MG63 (cell line): ENCODE measurements at regions not wholly inside any gene's neighbourhood (a gene's known extent, or its start where the extent isn't known, plus 50 kb on each side); places are given as distances from the start of the nearest gene placed in this dataset.

Experiments
- DNase-seq: peaks from one replicate; pipeline ENCODE4 v3.0.0-alpha.2; 2020
- H3K27me3 ChIP-seq: fragments of 250-450 bp; sonication (Bioruptor Pico); 2 replicates; pipeline ENCODE4 v1.5.1; 2020; ENCODE audit warnings: mild to moderate bottlenecking, moderate library complexity
- H3K36me3 ChIP-seq: fragments of 250-450 bp; sonication (Bioruptor Pico); 2 replicates; pipeline ENCODE4 v1.5.1; 2020; ENCODE audit warnings: mild to moderate bottlenecking, moderate library complexity
- H3K4me3 ChIP-seq: fragments of 250-450 bp; sonication (Bioruptor Pico); 2 replicates; pipeline ENCODE4 v1.5.1; 2020; ENCODE audit warnings: mild to moderate bottlenecking, moderate library complexity
- H3K9me3 ChIP-seq: fragments of 250-450 bp; sonication (Bioruptor Pico); 2 replicates; pipeline ENCODE4 v1.5.1; 2020; ENCODE audit warnings: mild to moderate bottlenecking, moderate library complexity

GRCh38 chr7:54810401-54810800 is 51.4 kb upstream of the SEC61G start:
- no peak for DNase-seq
- H3K27me3 ChIP-seq, result no peaks in the 10 kb centered on the region
- no peak overlapping the region for H3K4me3 ChIP-seq
- no peaks in the 10 kb centered on the region for H3K9me3 ChIP-seq
- H3K36me3 ChIP-seq, result no peaks in the 10 kb centered on the region

- DNase-seq, result peak; percentile 51
- Histone ChIP-seq H3K9me3 (no peaks in the 10 kb centered on the region), H3K4me3 (no peak overlapping the region), H3K36me3 (no peaks in the 10 kb centered on the region), H3K27me3 (no peaks in the 10 kb centered on the region)
Measured at GRCh38 chr7:54811041-54811845, 52.2 kb upstream of the SEC61G start.

GRCh38 chr7:54811846-54812254 is 52.8 kb upstream of the SEC61G start:
- Histone ChIP-seq H3K9me3 (no peaks in the 10 kb centered on the region), H3K27me3 (no peaks in the 10 kb centered on the region), H3K4me3 (no peak overlapping the region), H3K36me3 (no peaks in the 10 kb centered on the region)
- DNase-seq, result peak; percentile 42

GRCh38 chr7:54812756-54813322 is 53.8 kb upstream of the SEC61G start:
- H3K9me3 ChIP-seq, result no peaks in the 10 kb centered on the region
- no peaks in the 10 kb centered on the region for H3K36me3 ChIP-seq
- DNase-seq, result no peak
- H3K4me3 ChIP-seq, result no peak overlapping the region
- H3K27me3 ChIP-seq, result no peaks in the 10 kb centered on the region

GRCh38 chr7:54813398-54813797 is 54.4 kb upstream of the SEC61G start:
- Histone ChIP-seq H3K27me3 (no peaks in the 10 kb centered on the region), H3K4me3 (no peak overlapping the region), H3K36me3 (no peaks in the 10 kb centered on the region), H3K9me3 (no peaks in the 10 kb centered on the region)
- DNase-seq, result peak; percentile 27

GRCh38 chr7:54814401-54814800 is 55.4 kb upstream of the SEC61G start:
- peak; percentile 40 for DNase-seq
- no peak overlapping the region for H3K4me3 ChIP-seq
- no peaks in the 10 kb centered on the region for H3K36me3 ChIP-seq
- H3K27me3 ChIP-seq, result no peaks in the 10 kb centered on the region
- no peaks in the 10 kb centered on the region for H3K9me3 ChIP-seq

- Histone ChIP-seq H3K4me3 (no peak overlapping the region), H3K36me3 (no peaks in the 10 kb centered on the region), H3K9me3 (no peaks in the 10 kb centered on the region), H3K27me3 (no peaks in the 10 kb centered on the region)
- DNase-seq, result no peak
Measured at GRCh38 chr7:54817152-54817551, 58.1 kb upstream of the SEC61G start.

GRCh38 chr7:54823776-54824175 is 64.8 kb upstream of the SEC61G start:
- no peak for DNase-seq
- Histone ChIP-seq H3K9me3 (0 out of 2 replicates have a peak, but pooled peaks cover 2% of the 10 kb centered on the region), H3K4me3 (no peak overlapping the region), H3K27me3 (no peaks in the 10 kb centered on the region), H3K36me3 (no peaks in the 10 kb centered on the region)

GRCh38 chr7:54824655-54825054 is 65.6 kb upstream of the SEC61G start:
- Histone ChIP-seq H3K36me3 (no peaks in the 10 kb centered on the region), H3K27me3 (no peaks in the 10 kb centered on the region), H3K9me3 (0 out of 2 replicates have a peak, but pooled peaks cover 2% of the 10 kb centered on the region), H3K4me3 (no peak overlapping the region)
- no peak for DNase-seq

GRCh38 chr7:54825368-54825767 is 66.4 kb upstream of the SEC61G start:
- H3K4me3 ChIP-seq, result no peak overlapping the region
- no peak for DNase-seq
- H3K27me3 ChIP-seq, result no peaks in the 10 kb centered on the region
- no peaks in the 10 kb centered on the region for H3K36me3 ChIP-seq
- 0 out of 2 replicates have a peak, but pooled peaks cover 2% of the 10 kb centered on the region for H3K9me3 ChIP-seq

- no peak overlapping the region for H3K4me3 ChIP-seq
- H3K36me3 ChIP-seq, result no peaks in the 10 kb centered on the region
- DNase-seq, result no peak
- 0 out of 2 replicates have a peak, but pooled peaks cover 2% of the 10 kb centered on the region for H3K9me3 ChIP-seq
- H3K27me3 ChIP-seq, result no peaks in the 10 kb centered on the region
Measured at GRCh38 chr7:54827734-54828133, 68.7 kb upstream of the SEC61G start.

GRCh38 chr7:54831046-54831643 is 72.1 kb upstream of the SEC61G start:
- no peak overlapping the region for H3K4me3 ChIP-seq
- H3K27me3 ChIP-seq, result no peaks in the 10 kb centered on the region
- no peaks in the 10 kb centered on the region for H3K36me3 ChIP-seq
- H3K9me3 ChIP-seq, result 0 out of 2 replicates have a peak, but pooled peaks cover 2% of the 10 kb centered on the region
- DNase-seq, result no peak

GRCh38 chr7:54831644-54832095 is 72.7 kb upstream of the SEC61G start:
- no peaks in the 10 kb centered on the region for H3K36me3 ChIP-seq
- H3K27me3 ChIP-seq, result no peaks in the 10 kb centered on the region
- no peak for DNase-seq
- no peak overlapping the region for H3K4me3 ChIP-seq
- H3K9me3 ChIP-seq, result 0 out of 2 replicates have a peak, but pooled peaks cover 2% of the 10 kb centered on the region

GRCh38 chr7:54833001-54833467 is 74.0 kb upstream of the SEC61G start:
- no peaks in the 10 kb centered on the region for H3K36me3 ChIP-seq
- no peaks in the 10 kb centered on the region for H3K27me3 ChIP-seq
- no peak for DNase-seq
- H3K4me3 ChIP-seq, result no peak overlapping the region
- no peaks in the 10 kb centered on the region for H3K9me3 ChIP-seq

GRCh38 chr7:54837168-54837567 is 78.2 kb upstream of the SEC61G start:
- no peak overlapping the region for H3K4me3 ChIP-seq
- H3K9me3 ChIP-seq, result no peaks in the 10 kb centered on the region
- DNase-seq, result no peak
- H3K27me3 ChIP-seq, result no peaks in the 10 kb centered on the region
- H3K36me3 ChIP-seq, result no peaks in the 10 kb centered on the region

- H3K4me3 ChIP-seq, result no peak overlapping the region
- no peaks in the 10 kb centered on the region for H3K36me3 ChIP-seq
- DNase-seq, result no peak
- H3K27me3 ChIP-seq, result no peaks in the 10 kb centered on the region
- H3K9me3 ChIP-seq, result no peaks in the 10 kb centered on the region
Measured at GRCh38 chr7:54837761-54838160, 78.8 kb upstream of the SEC61G start.

GRCh38 chr7:54838175-54838910 is 79.3 kb upstream of the SEC61G start:
- Histone ChIP-seq H3K9me3 (no peaks in the 10 kb centered on the region), H3K36me3 (no peaks in the 10 kb centered on the region), H3K4me3 (no peak overlapping the region), H3K27me3 (no peaks in the 10 kb centered on the region)
- DNase-seq, result no peak
